GM21619 (cell line): ENCODE measurements at regions not wholly inside any gene's neighbourhood (a gene's known extent, or its start where the extent isn't known, plus 50 kb on each side); places are given as distances from the start of the nearest gene placed in this dataset.
"Not testable (repeated sequence)": the region's sequence is repeated elsewhere in the genome, so short reads cannot be mapped to it uniquely, and the experiment has no call there.

ENCODE experiments used
- ATAC-seq: cut with Tn5 transposase; IDR thresholded peaks from one replicate; pipeline ENCODE4 v1.9.1; 2021; ENCODE audit not compliant: unreplicated experiment

GRCh38 chr2:192828175-192828574, 633.4 kb upstream of the TMEFF2 start:
- ATAC-seq = no peak

- no peak for ATAC-seq
Measured at GRCh38 chr2:192827735-192828134, 633.0 kb upstream of the TMEFF2 start.

- ATAC-seq = no peak
Measured at GRCh38 chr2:192814376-192814775, 619.6 kb upstream of the TMEFF2 start.

- no peak for ATAC-seq
Measured at GRCh38 chr2:192813341-192813740, 618.6 kb upstream of the TMEFF2 start.

- no peak for ATAC-seq
Measured at GRCh38 chr2:192809173-192809572, 614.4 kb upstream of the TMEFF2 start.

GRCh38 chr2:192783643-192784042, 588.9 kb upstream of the TMEFF2 start:
- ATAC-seq = no peak

- no peak for ATAC-seq
Measured at GRCh38 chr2:192775459-192776262, 580.9 kb upstream of the TMEFF2 start.

GRCh38 chr2:192775011-192775410, 580.3 kb upstream of the TMEFF2 start:
- ATAC-seq = no peak

- ATAC-seq = no peak
Measured at GRCh38 chr2:192773044-192773443, 578.3 kb upstream of the TMEFF2 start.

GRCh38 chr2:192749611-192750200, 555.0 kb upstream of the TMEFF2 start:
- ATAC-seq = no peak

- no peak for ATAC-seq
Measured at GRCh38 chr2:192741889-192742288, 547.2 kb upstream of the TMEFF2 start.

- ATAC-seq = no peak
Measured at GRCh38 chr2:192735447-192735846, 540.7 kb upstream of the TMEFF2 start.

- ATAC-seq = no peak
Measured at GRCh38 chr2:192729369-192729768, 534.6 kb upstream of the TMEFF2 start.

- no peak for ATAC-seq
Measured at GRCh38 chr2:192725991-192726390, 531.3 kb upstream of the TMEFF2 start.

GRCh38 chr2:192719629-192720028, 524.9 kb upstream of the TMEFF2 start:
- ATAC-seq = no peak

GRCh38 chr2:192718340-192718739, 523.6 kb upstream of the TMEFF2 start:
- ATAC-seq = no peak

GRCh38 chr2:192700934-192701333, 506.2 kb upstream of the TMEFF2 start:
- no peak for ATAC-seq

- no peak for ATAC-seq
Measured at GRCh38 chr2:192697880-192698279, 503.1 kb upstream of the TMEFF2 start.

GRCh38 chr2:192696857-192697256, 502.1 kb upstream of the TMEFF2 start:
- no peak for ATAC-seq

- no peak for ATAC-seq
Measured at GRCh38 chr2:192687015-192687414, 492.3 kb upstream of the TMEFF2 start.

- not testable (repeated sequence) for ATAC-seq
Measured at GRCh38 chr2:192682511-192682910, 487.8 kb upstream of the TMEFF2 start.

GRCh38 chr2:192675681-192676080, 480.9 kb upstream of the TMEFF2 start:
- ATAC-seq = no peak
